ENCODE measurements at regions not wholly inside any gene's neighbourhood (a gene's known extent, or its start where the extent isn't known, plus 50 kb on each side); places are given as distances from the start of the nearest gene placed in this dataset.
"Not testable (repeated sequence)": the region's sequence is repeated elsewhere in the genome, so short reads cannot be mapped to it uniquely, and the experiment has no call there.

GRCh38 chr15:21270474-21270873, 169.8 kb downstream of the POTEB3 start:
- Histone ChIP-seq H4K20me1 (ENCODE audit: low read depth) (no peaks in the 10 kb centered on the region), H2AFZ (replicated peaks) (no peak overlapping the region), H3K27ac (no peak overlapping the region), H3K9me3 (ENCODE audit: low read depth) (peaks cover 69% of the 10 kb centered on the region), H3K79me2 (ENCODE audit: low read depth) (no peaks in the 10 kb centered on the region), H3K27me3 (no peaks in the 10 kb centered on the region), H3K4me1 (no peaks in the 10 kb centered on the region), H3K36me3 (peaks cover 17% of the 10 kb centered on the region), H3K9ac (no peak overlapping the region), H3K4me2 (no peak overlapping the region), H3K4me3 (no peak overlapping the region), H3F3A (ENCODE audit: low read depth) (no peaks in the 10 kb centered on the region)
- TF ChIP-seq EZH2phosphoT487 (IDR thresholded peaks at IDR 0.05) (no peak), EZH2 (IDR thresholded peaks at IDR 0.05) (no peak)
- TF ChIP-seq, protein P1, sequence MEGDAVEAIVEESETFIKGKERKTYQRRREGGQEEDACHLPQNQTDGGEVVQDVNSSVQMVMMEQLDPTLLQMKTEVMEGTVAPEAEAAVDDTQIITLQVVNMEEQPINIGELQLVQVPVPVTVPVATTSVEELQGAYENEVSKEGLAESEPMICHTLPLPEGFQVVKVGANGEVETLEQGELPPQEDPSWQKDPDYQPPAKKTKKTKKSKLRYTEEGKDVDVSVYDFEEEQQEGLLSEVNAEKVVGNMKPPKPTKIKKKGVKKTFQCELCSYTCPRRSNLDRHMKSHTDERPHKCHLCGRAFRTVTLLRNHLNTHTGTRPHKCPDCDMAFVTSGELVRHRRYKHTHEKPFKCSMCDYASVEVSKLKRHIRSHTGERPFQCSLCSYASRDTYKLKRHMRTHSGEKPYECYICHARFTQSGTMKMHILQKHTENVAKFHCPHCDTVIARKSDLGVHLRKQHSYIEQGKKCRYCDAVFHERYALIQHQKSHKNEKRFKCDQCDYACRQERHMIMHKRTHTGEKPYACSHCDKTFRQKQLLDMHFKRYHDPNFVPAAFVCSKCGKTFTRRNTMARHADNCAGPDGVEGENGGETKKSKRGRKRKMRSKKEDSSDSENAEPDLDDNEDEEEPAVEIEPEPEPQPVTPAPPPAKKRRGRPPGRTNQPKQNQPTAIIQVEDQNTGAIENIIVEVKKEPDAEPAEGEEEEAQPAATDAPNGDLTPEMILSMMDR (IDR thresholded peaks at IDR 0.05) = no peak
- no peaks in the 10 kb centered on the region for H3K36me3 Mint-ChIP-seq
- H3K4me1 Mint-ChIP-seq = no peaks in the 10 kb centered on the region
- no peaks in the 10 kb centered on the region for H3K27me3 Mint-ChIP-seq (ENCODE audit: insufficient read depth, low read depth)
- DNase-seq (ENCODE audit: low spot score) = no peak
- H3K27ac Mint-ChIP-seq = no peak overlapping the region
- H3K4me3 Mint-ChIP-seq = no peak overlapping the region
- peaks cover 37% of the 10 kb centered on the region for H3K9me3 Mint-ChIP-seq

DNA sequence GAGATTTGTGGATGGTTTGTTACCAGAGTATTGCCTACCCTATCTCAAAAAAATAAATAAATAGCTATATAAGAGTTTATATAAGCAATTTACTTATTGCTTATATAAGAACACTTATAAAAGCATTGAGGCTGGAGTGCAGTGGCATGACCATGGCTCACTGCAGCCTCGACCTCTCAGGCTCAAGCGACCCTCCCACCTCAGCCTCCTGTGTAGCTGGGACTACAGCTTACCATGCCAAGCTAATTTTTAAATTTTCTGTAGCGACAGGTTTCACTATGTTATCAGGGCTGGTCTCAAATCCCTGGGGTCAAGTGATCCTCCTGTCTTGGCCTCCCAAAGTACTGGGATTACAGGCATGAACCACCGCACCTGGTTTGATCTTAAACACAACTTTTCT, 170.6 kb downstream of the POTEB3 start:
- not testable (repeated sequence) for H2AFZ ChIP-seq (replicated peaks); H3K27ac ChIP-seq; H3K79me2 ChIP-seq (ENCODE audit: low read depth); H3K4me1 ChIP-seq; H3F3A ChIP-seq (ENCODE audit: low read depth); DNase-seq (ENCODE audit: low spot score); H3K36me3 Mint-ChIP-seq; H3K27me3 ChIP-seq; H3K27ac Mint-ChIP-seq; H3K4me1 Mint-ChIP-seq; H3K4me2 ChIP-seq; H3K27me3 Mint-ChIP-seq (ENCODE audit: insufficient read depth, low read depth); H4K20me1 ChIP-seq (ENCODE audit: low read depth); H3K9ac ChIP-seq; H3K4me3 ChIP-seq; H3K4me3 Mint-ChIP-seq
- peaks cover 37% of the 10 kb centered on the region for H3K9me3 Mint-ChIP-seq
- peaks cover 75% of the 10 kb centered on the region for H3K9me3 ChIP-seq (ENCODE audit: low read depth)
- H3K36me3 ChIP-seq = peaks cover 17% of the 10 kb centered on the region

GRCh38 chr15:21269121-21269520, 171.2 kb downstream of the POTEB3 start:
- H3K27ac Mint-ChIP-seq = no peak overlapping the region
- H3K9me3 Mint-ChIP-seq = peaks cover 38% of the 10 kb centered on the region
- no peaks in the 10 kb centered on the region for H3K36me3 Mint-ChIP-seq
- no peak overlapping the region for H3K9ac ChIP-seq
- H3K36me3 ChIP-seq = peaks cover 17% of the 10 kb centered on the region
- H3K27me3 ChIP-seq = no peaks in the 10 kb centered on the region
- H3K4me1 ChIP-seq = no peaks in the 10 kb centered on the region
- H3K4me1 Mint-ChIP-seq = no peaks in the 10 kb centered on the region
- H3K4me3 Mint-ChIP-seq = no peak overlapping the region
- H3K4me3 ChIP-seq = no peak overlapping the region
- H3K79me2 ChIP-seq (ENCODE audit: low read depth) = no peaks in the 10 kb centered on the region
- no peaks in the 10 kb centered on the region for H3K27me3 Mint-ChIP-seq (ENCODE audit: insufficient read depth, low read depth)
- H3K4me2 ChIP-seq = no peak overlapping the region
- no peak for DNase-seq (ENCODE audit: low spot score)
- H3F3A ChIP-seq (ENCODE audit: low read depth) = no peaks in the 10 kb centered on the region
- TF ChIP-seq EZH2 (IDR thresholded peaks at IDR 0.05) = no peak
- no peak for TF ChIP-seq EZH2phosphoT487 (IDR thresholded peaks at IDR 0.05)
- TF ChIP-seq, protein P1 (IDR thresholded peaks at IDR 0.05) = no peak
- H3K9me3 ChIP-seq (ENCODE audit: low read depth) = peaks cover 81% of the 10 kb centered on the region
- no peaks in the 10 kb centered on the region for H4K20me1 ChIP-seq (ENCODE audit: low read depth)
- H3K27ac ChIP-seq = no peak overlapping the region
- no peak overlapping the region for H2AFZ ChIP-seq (replicated peaks)

DNA sequence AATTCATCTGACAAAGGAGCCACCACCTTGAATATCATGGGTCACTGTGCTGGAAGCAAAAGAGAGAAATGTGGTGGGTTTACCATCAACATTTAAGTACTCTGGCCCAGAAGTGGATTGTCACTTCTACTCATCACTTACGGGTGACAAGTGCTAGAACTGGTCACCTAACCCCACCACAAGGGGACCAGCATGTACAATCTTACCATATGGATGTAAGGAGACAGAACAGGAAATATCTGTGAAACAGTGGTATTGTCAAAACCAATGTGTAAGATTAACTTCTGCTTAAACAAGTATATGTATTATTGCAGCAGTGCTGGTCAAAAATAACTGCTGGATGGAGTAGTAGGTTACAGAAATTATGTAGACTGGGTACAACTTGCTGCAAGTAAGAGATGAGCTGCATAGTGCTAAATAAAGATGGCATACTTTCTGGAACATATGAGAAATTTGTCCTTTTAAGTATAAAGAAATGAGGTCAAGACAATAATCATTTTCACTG, 171.8 kb downstream of the POTEB3 start:
- Histone ChIP-seq H3K9me3 (ENCODE audit: low read depth) (peaks cover 86% of the 10 kb centered on the region), H3K27ac (no peak overlapping the region), H3K4me3 (no peak overlapping the region), H3K36me3 (peaks cover 17% of the 10 kb centered on the region), H3K27me3 (no peaks in the 10 kb centered on the region), H3K79me2 (ENCODE audit: low read depth) (no peaks in the 10 kb centered on the region), H3K4me2 (no peak overlapping the region), H3K9ac (no peak overlapping the region), H4K20me1 (ENCODE audit: low read depth) (no peaks in the 10 kb centered on the region), H2AFZ (replicated peaks) (no peak overlapping the region), H3K4me1 (no peaks in the 10 kb centered on the region), H3F3A (ENCODE audit: low read depth) (no peaks in the 10 kb centered on the region)
- Mint-ChIP-seq H3K4me1 (no peaks in the 10 kb centered on the region), H3K36me3 (no peaks in the 10 kb centered on the region), H3K9me3 (peaks cover 40% of the 10 kb centered on the region), H3K4me3 (no peak overlapping the region), H3K27ac (no peak overlapping the region), H3K27me3 (ENCODE audit: insufficient read depth, low read depth) (no peaks in the 10 kb centered on the region)
- no peak for TF ChIP-seq EZH2 (IDR thresholded peaks at IDR 0.05)
- TF ChIP-seq, protein P1 (IDR thresholded peaks at IDR 0.05) = no peak
- DNase-seq (ENCODE audit: low spot score) = no peak

All from neural progenitor cell (in vitro differentiated cells).